ENCODE measurements at regions not wholly inside any gene's neighbourhood (a gene's known extent, or its start where the extent isn't known, plus 50 kb on each side); places are given as distances from the start of the nearest gene placed in this dataset.

DNA sequence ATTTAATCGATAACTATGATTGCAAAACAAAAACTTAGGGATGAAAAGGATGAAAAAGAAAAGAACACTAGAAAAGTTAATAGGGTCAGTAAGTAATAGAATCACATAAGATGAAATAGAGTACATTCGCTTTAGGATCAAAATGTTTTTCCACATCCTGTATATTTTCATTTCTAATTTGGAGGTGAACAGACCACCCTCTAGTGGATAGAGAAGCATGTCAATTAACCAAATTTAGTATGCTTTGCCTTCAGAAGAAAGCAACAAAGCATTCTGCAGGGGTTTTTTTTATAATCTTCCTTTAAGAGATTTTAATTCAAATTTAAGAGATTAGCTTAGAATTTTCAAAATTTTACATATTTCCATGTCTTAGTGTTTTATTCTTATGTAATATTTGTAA lies 611.0 kb upstream of the SGCG start:
- no peak for DNase-seq

DNA sequence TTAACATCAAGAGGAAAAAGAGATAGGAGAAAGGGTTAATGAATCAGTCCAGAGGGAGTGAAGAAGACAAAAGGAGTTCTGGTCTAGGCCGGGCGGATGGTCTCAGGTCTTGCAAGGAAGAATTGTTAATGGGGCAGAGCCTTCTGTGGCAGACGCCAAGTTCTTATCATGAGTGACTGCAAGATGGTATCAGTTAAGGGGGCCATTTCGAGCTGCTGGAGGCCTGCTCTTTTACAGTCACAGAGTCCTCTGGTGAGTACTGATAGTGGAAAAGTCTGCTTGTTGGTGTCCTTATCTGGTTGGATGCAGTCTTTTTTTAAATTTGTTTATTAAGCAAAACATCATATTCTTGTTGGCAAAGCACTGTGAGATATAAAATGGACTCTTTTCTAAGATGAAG lies 590.9 kb upstream of the SGCG start:
- DNase-seq, result no peak

DNA sequence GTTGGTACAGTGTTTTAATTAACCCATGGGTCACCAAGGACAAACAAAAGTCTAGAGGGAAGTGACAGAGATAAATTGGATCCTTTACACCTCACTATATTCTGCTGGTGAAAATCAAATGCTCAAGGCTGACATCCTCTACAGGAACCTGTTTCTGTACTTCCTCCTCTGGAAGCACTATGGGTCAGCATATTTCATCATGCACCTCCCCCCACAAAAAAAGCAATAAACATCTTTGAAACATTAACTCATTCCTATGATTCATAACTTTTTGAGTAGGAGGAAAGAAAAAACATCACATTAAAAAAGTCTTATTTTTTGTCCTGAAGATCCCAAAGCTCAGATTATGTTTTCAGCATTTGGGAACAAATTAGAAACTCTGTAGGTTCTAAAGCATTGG lies 588.3 kb upstream of the SGCG start:
- no peak for DNase-seq

GRCh38 chr13:22594041-22594440 lies 586.7 kb upstream of the SGCG start:
- no peak for DNase-seq

DNA sequence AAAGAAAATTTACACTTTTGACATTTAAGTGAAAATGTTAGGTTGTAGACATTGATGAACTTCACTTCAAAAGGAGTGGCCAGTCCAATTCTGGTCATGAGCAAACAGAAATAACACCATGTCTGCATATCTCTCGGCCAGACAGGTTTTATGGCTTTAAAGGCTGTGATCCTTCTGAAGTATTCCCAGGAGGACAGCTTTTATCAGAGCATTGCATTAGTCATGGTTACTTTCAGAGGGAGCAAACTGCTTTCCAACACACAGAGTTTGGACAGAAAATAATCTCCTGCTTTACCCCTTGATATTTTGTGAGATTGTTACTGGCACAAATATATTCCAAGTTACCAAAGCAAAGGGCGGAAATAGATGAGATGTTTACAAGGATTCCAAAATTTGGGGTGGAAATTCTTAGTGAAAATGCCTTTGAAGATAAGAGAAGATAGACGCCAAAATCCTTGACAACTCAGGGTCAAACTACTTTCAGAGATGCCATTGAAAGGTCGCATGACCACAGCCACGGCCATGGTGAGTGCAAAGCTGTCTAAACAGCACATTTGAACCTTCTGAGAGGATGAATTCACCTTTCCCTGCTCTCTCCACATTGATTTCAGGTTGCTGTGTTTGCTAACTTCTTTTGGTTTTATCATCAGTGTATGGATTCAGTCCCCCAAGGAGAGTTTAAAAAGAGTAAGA lies 584.5 kb upstream of the SGCG start:
- DNase-seq, result no peak

- DNase-seq, result no peak
These were observed 581.6 kb upstream of the SGCG start for GRCh38 chr13:22599156-22599555.

DNA sequence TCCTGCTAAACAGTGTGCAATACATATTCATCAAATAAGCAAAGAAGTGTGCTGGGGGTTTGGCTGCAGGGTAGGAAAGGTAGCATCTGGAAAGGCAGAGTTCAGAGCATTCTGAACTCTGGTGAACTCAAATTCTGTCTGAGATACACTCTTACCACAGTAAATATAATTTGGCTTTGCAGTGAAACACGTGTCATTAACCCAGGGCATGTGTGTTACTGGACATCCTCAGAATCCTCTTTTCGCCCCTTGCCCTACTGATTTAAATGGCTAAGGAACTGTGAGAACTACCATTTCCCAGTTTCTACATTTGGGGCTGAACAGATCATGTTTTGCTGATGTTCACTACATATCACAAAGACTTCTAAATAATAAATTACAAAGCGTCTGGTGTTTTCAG lies 562.8 kb upstream of the SGCG start:
- DNase-seq, result no peak

DNA sequence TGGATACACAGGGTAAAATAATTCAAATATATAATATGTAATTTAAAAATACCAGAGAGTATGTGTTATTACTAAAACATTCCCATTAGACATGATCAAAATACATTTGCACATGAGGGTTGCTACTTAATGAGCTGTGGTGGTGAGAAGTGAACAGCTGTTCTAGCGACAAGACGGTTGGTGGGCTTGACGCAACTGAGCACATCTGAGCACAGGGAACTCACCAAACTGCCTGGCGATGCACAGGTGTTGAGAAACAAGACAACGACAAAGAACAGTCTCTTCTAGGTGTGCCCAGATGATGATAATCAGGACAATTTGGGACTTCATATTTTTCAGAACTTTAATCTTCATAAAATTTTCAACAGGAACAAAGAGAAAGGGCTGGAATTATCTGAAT lies 555.1 kb upstream of the SGCG start:
- no peak for DNase-seq

GRCh38 chr13:22629374-22629773 lies 551.4 kb upstream of the SGCG start:
- no peak for DNase-seq

DNA sequence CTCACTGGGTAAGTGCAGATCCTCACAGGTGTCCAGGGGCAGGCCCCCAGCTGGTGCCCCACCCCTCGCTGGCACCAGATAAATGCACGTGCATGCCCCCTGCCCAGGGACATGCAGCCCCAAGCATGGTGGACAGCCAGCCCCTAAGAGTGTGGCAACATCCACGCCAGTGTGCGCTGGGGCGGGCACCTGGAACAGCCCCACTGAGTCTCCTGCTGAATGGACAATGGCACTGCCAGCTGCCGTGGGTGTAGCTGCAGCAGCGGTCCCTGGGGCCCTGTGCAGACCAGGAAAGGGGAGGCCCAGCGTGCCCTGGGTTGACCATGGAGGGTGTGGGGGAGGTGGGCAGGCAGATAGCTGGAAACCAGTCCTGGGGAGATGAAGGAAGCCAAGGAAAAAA lies 538.7 kb upstream of the SGCG start:
- no peak for DNase-seq

DNA sequence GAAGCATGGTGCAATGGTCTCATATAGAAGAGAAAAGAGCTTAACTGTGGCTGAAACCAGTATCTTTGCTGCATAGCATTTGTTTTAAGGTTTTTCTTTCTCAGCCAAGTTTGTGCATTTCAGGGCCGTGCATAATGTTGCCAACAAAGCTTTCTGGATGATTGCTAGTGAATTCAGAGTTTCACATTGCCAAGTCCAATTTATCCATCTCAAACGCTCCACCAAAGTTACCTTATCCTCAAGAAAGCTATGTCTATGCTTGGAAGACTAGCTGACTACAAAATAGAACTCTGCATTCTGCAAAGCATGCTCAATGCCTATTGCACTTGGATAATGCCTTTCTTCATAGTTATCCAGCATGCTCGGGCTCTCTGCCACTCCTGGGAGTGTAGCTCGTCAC lies 535.8 kb upstream of the SGCG start:
- no peak for DNase-seq

DNA sequence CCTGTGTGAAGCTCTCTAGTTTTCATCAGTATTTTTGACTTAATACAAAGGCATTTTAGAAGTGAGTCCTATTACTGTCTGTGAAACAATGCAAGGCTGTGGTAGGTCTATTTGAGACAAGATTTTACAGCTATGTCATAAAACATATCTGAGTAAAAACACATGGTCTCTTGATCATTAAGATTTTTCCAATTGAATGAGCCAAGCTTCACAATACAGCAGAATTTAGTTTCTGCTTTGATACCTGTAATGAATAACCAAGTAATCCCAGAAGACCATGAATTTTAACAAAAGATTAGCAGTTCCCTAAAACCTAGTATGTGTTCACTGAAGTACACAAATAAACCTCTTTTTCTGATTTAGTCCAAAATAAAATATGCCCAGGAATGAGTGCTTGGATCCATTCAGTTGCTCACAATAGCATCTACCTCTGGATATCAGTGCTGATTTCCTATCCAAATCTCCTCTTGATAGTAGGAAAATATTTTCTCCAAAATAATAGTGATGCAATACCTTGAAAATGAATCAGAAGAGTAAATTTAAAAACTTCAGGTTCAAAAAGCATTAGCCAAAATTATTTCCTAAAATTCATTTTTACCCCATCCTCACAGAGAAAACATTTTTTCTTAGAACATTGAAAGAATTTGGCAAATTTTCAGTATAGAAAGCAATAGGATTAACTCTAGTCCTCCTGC lies 533.5 kb upstream of the SGCG start:
- no peak for DNase-seq

GRCh38 chr13:22648320-22648801 lies 532.4 kb upstream of the SGCG start:
- DNase-seq, result no peak

GRCh38 chr13:22652796-22653195 lies 528.0 kb upstream of the SGCG start:
- no peak for DNase-seq

DNA sequence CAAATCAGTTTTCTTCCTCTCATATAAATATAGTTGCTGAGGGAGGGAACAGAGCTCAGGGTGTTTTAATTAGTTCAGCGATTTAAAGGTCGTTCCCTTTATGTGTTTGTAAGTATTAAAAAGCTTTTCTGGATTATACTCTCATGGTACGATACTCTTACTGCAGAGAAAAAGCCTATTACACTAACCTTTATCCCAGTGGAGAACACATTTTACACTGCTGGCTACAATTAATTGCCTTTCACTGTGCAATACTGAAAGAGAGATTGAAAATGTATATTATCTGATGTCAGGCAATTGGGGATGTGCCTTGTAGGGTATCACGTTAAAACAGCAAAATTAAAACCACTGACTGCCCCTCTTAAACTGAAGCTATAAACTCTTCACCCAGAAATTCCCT lies 526.9 kb upstream of the SGCG start:
- no peak for DNase-seq

GRCh38 chr13:22655106-22655852 lies 525.5 kb upstream of the SGCG start:
- DNase-seq, result no peak

GRCh38 chr13:22662771-22663170 lies 518.0 kb upstream of the SGCG start:
- no peak for DNase-seq

- no peak for DNase-seq
These were observed 515.3 kb upstream of the SGCG start for GRCh38 chr13:22665506-22665905.

DNA sequence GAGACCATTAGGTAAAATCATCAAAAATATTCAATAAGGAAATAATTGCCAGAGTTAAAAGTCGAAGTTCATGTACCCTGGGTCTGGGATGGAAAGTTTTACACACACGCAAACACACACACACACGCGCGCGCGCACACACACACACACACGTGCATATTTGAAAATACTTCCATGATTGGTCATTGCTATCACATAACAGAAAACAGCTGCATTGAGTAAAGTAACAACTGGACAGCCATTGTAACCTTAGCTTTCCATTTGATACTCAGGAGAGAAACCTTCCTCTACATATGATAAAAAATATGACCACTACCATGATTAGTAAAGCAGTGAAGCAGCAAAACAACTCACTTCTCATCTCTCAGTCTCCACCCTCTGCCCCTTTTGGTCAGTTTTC lies 490.0 kb upstream of the SGCG start:
- no peak for DNase-seq

GRCh38 chr13:22693691-22694090 lies 487.1 kb upstream of the SGCG start:
- DNase-seq, result no peak

GRCh38 chr13:22696433-22696832 lies 484.3 kb upstream of the SGCG start:
- DNase-seq, result no peak

GRCh38 chr13:22698467-22698866 lies 482.3 kb upstream of the SGCG start:
- DNase-seq, result no peak

- no peak for DNase-seq
These were observed 480.4 kb upstream of the SGCG start for GRCh38 chr13:22700246-22700887.

All from activated CD4-positive, alpha-beta T cell treated with anti-CD3 and anti-CD28 coated beads, Interleukin-10, Interleukin-2, amounts not matched to agents 100 ng/mL and 50 ng/mL, durations not matched to agents 16 hours and 8 hours (primary cell).